ENCODE measurements at regions not wholly inside any gene's neighbourhood (a gene's known extent, or its start where the extent isn't known, plus 50 kb on each side); places are given as distances from the start of the nearest gene placed in this dataset.

- peak; percentile 5 for DNase-seq
Measured at GRCh38 chr4:123102897-123103471, 180.6 kb upstream of the NUDT6 start.

- DNase-seq, result no peak
Measured at GRCh38 chr4:123104310-123105025, 182.1 kb upstream of the NUDT6 start.

- no peak for DNase-seq
Measured at GRCh38 chr4:123105026-123105420, 182.6 kb upstream of the NUDT6 start.

- no peak for DNase-seq
Measured at GRCh38 chr4:123106747-123107146, 184.3 kb upstream of the NUDT6 start.

GRCh38 chr4:123107444-123108252 lies 185.3 kb upstream of the NUDT6 start:
- DNase-seq, result no peak

- DNase-seq, result no peak
Measured at GRCh38 chr4:123109139-123109538, 186.7 kb upstream of the NUDT6 start.

- DNase-seq, result no peak
Measured at GRCh38 chr4:123110147-123110546, 187.8 kb upstream of the NUDT6 start.

GRCh38 chr4:123110685-123111084 lies 188.3 kb upstream of the NUDT6 start:
- DNase-seq, result no peak

- no peak for DNase-seq
Measured at GRCh38 chr4:123113155-123113554, 190.8 kb upstream of the NUDT6 start.

- no peak for DNase-seq
Measured at GRCh38 chr4:123114084-123114914, 191.9 kb upstream of the NUDT6 start.

GRCh38 chr4:123114915-123115756 lies 192.7 kb upstream of the NUDT6 start:
- no peak for DNase-seq

- no peak for DNase-seq
Measured at GRCh38 chr4:123116412-123116811, 194.0 kb upstream of the NUDT6 start.

GRCh38 chr4:123120473-123120872 lies 198.1 kb upstream of the NUDT6 start:
- DNase-seq, result no peak

- no peak for DNase-seq
Measured at GRCh38 chr4:123121241-123121907, 199.0 kb upstream of the NUDT6 start.

- no peak for DNase-seq
Measured at GRCh38 chr4:123125477-123125876, 203.1 kb upstream of the NUDT6 start.

GRCh38 chr4:123127218-123127617 lies 204.8 kb upstream of the NUDT6 start:
- no peak for DNase-seq

- no peak for DNase-seq
Measured at GRCh38 chr4:123127875-123128274, 205.5 kb upstream of the NUDT6 start.

GRCh38 chr4:123133397-123134050 lies 211.1 kb upstream of the NUDT6 start:
- DNase-seq, result no peak

- DNase-seq, result no peak
Measured at GRCh38 chr4:123144616-123145015, 222.2 kb upstream of the NUDT6 start.

- DNase-seq, result no peak
Measured at GRCh38 chr4:123158576-123158975, 236.2 kb upstream of the NUDT6 start.

GRCh38 chr4:123159479-123159878 lies 237.1 kb upstream of the NUDT6 start:
- DNase-seq, result no peak
